ENCODE measurements at regions not wholly inside any gene's neighbourhood (a gene's known extent, or its start where the extent isn't known, plus 50 kb on each side); places are given as distances from the start of the nearest gene placed in this dataset.

- DNase-seq, result no peak
Observed at GRCh38 chr17:27396045-27396444, 60.2 kb upstream of the KSR1 start.

- peak; percentile 33 for DNase-seq
Observed at GRCh38 chr17:27396941-27397340, 59.3 kb upstream of the KSR1 start.

- no peak for DNase-seq
Observed at GRCh38 chr17:27398691-27399090, 57.6 kb upstream of the KSR1 start.

GRCh38 chr17:27400991-27401390 is 55.3 kb upstream of the KSR1 start:
- no peak for DNase-seq

DNA sequence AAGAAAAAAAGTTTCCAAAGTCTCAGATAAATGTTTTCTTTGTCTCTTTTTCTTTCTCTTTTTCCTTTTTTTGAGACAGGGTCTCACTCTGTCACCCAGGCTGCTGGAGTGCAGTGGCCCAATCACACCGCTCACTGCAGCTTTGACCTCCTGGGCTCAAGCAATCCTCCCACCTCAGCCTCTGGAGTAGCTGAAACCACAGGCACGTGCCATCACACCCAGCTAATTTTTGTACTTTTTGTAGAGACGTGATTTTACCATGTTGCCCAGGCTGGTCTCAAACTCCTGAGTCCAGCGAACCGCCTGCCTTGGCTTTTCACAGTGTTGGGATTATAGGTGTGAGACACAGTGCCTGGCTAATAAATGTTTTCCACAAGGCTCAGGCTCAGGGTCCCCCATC is 53.3 kb upstream of the KSR1 start:
- no peak for DNase-seq

- DNase-seq, result no peak
Observed at GRCh38 chr17:27403480-27404005, 52.7 kb upstream of the KSR1 start.

DNA sequence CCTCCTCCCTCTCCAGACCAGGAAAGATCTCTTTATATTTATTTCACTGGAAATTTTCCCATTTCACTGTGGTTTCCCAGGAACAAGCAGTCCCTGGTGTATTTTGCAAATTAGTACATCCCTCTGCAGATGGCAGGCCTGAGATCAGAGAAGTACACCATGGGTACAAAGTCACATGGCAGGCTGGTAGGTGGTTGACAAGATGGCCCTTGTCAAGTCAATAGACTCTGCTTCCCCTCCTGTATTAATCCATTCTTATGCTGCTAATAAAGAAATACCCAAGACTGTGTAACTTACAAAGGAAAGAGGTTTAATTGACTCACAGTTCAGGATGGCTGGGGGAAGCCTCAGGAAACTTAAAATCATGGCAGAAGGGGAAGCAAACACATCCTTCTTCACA is 51.6 kb upstream of the KSR1 start:
- no peak for DNase-seq
